ENCODE measurements at regions not wholly inside any gene's neighbourhood (a gene's known extent, or its start where the extent isn't known, plus 50 kb on each side); places are given as distances from the start of the nearest gene placed in this dataset.

GRCh38 chr17:77496401-77496801 is 355.6 kb downstream of the SEC14L1 start:
- TF ChIP-seq POLR2A (IDR thresholded peaks at IDR 0.05) (no peak), CTCF (IDR thresholded peaks at IDR 0.05) (no peak)

Measured in breast epithelium (tissue), 3 donors.